ENCODE measurements at regions not wholly inside any gene's neighbourhood (a gene's known extent, or its start where the extent isn't known, plus 50 kb on each side); places are given as distances from the start of the nearest gene placed in this dataset.

DNA sequence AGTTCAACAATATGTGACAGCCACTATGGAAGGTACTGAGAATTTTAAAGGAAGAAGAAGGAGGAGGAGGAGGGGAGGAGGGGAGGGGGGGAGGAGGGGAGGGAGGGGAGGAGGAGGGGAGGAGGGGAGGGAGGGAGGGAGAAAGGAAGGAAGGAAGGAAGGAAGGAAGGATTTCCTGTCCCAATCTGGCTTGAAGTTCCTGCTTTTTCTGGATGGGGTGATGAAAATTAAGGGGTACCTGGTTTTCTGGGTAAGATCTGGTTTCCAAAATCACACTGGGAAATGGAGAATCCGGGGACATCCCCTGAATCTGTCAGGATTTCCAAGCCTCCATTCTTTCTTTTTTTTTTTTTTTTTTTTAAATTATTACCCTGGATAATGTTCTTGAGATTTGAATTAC is 271.8 kb downstream of the MTX2 start:
- TF ChIP-seq CTCF (IDR thresholded peaks at IDR 0.05) (no peak), TEAD4 (CRISPR knock-in tag; IDR thresholded peaks at IDR 0.05) (no peak), NFYB (CRISPR knock-in tag; conservative IDR thresholded peaks at IDR 0.05; ENCODE audit: low read depth) (no peak), SP1 (CRISPR knock-in tag; conservative IDR thresholded peaks at IDR 0.05) (no peak), ZBTB43 (CRISPR knock-in tag; IDR thresholded peaks at IDR 0.05) (no peak), ZNF396 (CRISPR knock-in tag; IDR thresholded peaks at IDR 0.05; ENCODE audit: borderline replicate concordance) (no peak)
- TF ChIP-seq, protein P1, sequence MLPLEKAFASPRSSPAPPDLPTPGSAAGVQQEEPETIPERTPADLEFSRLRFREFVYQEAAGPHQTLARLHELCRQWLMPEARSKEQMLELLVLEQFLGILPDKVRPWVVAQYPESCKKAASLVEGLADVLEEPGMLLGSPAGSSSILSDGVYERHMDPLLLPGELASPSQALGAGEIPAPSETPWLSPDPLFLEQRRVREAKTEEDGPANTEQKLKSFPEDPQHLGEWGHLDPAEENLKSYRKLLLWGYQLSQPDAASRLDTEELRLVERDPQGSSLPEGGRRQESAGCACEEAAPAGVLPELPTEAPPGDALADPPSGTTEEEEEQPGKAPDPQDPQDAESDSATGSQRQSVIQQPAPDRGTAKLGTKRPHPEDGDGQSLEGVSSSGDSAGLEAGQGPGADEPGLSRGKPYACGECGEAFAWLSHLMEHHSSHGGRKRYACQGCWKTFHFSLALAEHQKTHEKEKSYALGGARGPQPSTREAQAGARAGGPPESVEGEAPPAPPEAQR (CRISPR knock-in tag; IDR thresholded peaks at IDR 0.05), result no peak

All from WTC11 (cell line).